ENCODE measurements at regions not wholly inside any gene's neighbourhood (a gene's known extent, or its start where the extent isn't known, plus 50 kb on each side); places are given as distances from the start of the nearest gene placed in this dataset.

DNA sequence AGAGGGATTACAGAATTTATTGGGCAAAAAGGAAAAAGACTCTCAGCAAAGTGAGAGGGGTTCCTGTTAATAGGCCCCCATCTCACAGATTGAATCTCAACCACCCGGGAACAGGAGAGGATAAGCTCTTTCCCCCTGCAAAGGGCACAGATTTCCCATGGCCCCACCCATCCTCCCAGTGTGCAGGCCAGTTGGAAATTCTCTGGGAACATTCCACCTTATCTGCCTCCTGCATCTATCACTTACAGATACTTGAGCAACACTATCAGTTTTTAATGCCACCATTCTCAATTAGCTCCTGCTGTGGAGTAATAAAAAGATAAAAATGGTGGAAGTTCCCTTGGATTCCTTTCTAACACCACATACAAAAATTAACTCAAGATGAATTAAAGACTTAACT lies 350.0 kb upstream of the BCHE start:
- Histone ChIP-seq H4K20me1 (ENCODE audit: insufficient read depth, low read length) (no peaks in the 10 kb centered on the region), H3K18ac (ENCODE audit: low read depth, low read length) (no peak overlapping the region), H3K23ac (ENCODE audit: low read depth, low read length) (no peak overlapping the region), H4K8ac (ENCODE audit: low read depth in 2 of 2, low read length in 2 of 2) (no peak overlapping the region), H3K9me1 (ENCODE audit: insufficient read depth, low read length) (no peaks in the 10 kb centered on the region), H3K27me3 (ENCODE audit: control insufficient read depth, insufficient read depth, low read length) (no peaks in the 10 kb centered on the region), H3K4me1 (ENCODE audit: control insufficient read depth, insufficient read depth, low read length) (no peaks in the 10 kb centered on the region), H3K9ac (ENCODE audit: low read depth, low read length) (no peak overlapping the region), H2BK120ac (ENCODE audit: low read depth, low read length) (no peak overlapping the region), H3K4me3 (ENCODE audit: insufficient read depth, low read depth, low read length) (no peak overlapping the region), H2AFZ (replicated peaks; ENCODE audit: low read length, poor library complexity) (no peak overlapping the region), H3K4me2 (ENCODE audit: low read depth, low read length) (no peak overlapping the region), H3K14ac (replicated peaks; ENCODE audit: low read depth, low read length) (no peak overlapping the region), H4K5ac (ENCODE audit: low read depth, low read length) (no peak overlapping the region), H3K79me1 (ENCODE audit: low read depth in 1 of 2, low read length in 2 of 2) (no peaks in the 10 kb centered on the region), H3K56ac (ENCODE audit: extremely low read depth, insufficient read depth, low read length) (no peak overlapping the region), H4K91ac (ENCODE audit: insufficient read depth, low read depth, low read length) (no peak overlapping the region), H2BK5ac (ENCODE audit: low read depth, low read length, poor library complexity, severe bottlenecking) (no peak overlapping the region), H3K4ac (ENCODE audit: low read depth, low read length) (no peak overlapping the region), H2AK5ac (ENCODE audit: low read depth, low read length) (no peak overlapping the region), H2BK15ac (ENCODE audit: low read depth, low read length) (no peak overlapping the region), H3K27ac (ENCODE audit: insufficient read depth, low read length) (no peak overlapping the region), H2BK20ac (ENCODE audit: low read depth, low read length) (no peak overlapping the region), H2AK9ac (replicated peaks; ENCODE audit: low read depth, low read length, poor library complexity) (no peak overlapping the region), H3K36me3 (ENCODE audit: control insufficient read depth, insufficient read depth, low read length) (no peaks in the 10 kb centered on the region), H3K9me3 (ENCODE audit: control insufficient read depth, insufficient read depth, low read length) (no peaks in the 10 kb centered on the region)
- WGBS, 2 experiments (ENCODE audit: extremely low coverage in 2 of 2, insufficient read length in 1 of 2), result no CpG with 5 or more reads among the region's 1 CpG
- DNase-seq (no peak), ATAC-seq (ENCODE audit: low read depth) (no peak)
- dilution Hi-C loops (cut with HindIII; ENCODE audit: low sequenced_read_pairs, unreplicated experiment) (no loop called here), intact Hi-C loops (cut with micrococcal nuclease) (no loop called here), in situ Hi-C loops (cut with MboI; ENCODE audit: low sequenced_read_pairs) (no loop called here)
- CTCF ChIA-PET, result no interaction called here
- BruUV-seq (replicated peaks), result no TSS peak
- POLR2A ChIA-PET (ENCODE audit: unreplicated experiment), result no interaction called here
- TF ChIP-seq, protein P1, sequence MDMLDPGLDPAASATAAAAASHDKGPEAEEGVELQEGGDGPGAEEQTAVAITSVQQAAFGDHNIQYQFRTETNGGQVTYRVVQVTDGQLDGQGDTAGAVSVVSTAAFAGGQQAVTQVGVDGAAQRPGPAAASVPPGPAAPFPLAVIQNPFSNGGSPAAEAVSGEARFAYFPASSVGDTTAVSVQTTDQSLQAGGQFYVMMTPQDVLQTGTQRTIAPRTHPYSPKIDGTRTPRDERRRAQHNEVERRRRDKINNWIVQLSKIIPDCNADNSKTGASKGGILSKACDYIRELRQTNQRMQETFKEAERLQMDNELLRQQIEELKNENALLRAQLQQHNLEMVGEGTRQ (IDR thresholded peaks at IDR 0.05; ENCODE audit: low read depth, low read length), result no peak
- TF ChIP-seq FOS (IDR thresholded peaks at IDR 0.05; ENCODE audit: low read depth, low read length) (no peak), MAZ (IDR thresholded peaks at IDR 0.05; ENCODE audit: borderline replicate concordance, low read depth, low read length) (no peak), CEBPB (IDR thresholded peaks at IDR 0.05; ENCODE audit: low read depth, low read length) (no peak), RAD21 (IDR thresholded peaks at IDR 0.05; ENCODE audit: low read length) (no peak), CHD1 (IDR thresholded peaks at IDR 0.05; ENCODE audit: low read depth, low read length) (no peak), RCOR1 (IDR thresholded peaks at IDR 0.05; ENCODE audit: insufficient replicate concordance, low read length) (no peak), BHLHE40 (IDR thresholded peaks at IDR 0.05; ENCODE audit: low read depth, low read length) (no peak)
- TF ChIP-seq, protein P2, sequence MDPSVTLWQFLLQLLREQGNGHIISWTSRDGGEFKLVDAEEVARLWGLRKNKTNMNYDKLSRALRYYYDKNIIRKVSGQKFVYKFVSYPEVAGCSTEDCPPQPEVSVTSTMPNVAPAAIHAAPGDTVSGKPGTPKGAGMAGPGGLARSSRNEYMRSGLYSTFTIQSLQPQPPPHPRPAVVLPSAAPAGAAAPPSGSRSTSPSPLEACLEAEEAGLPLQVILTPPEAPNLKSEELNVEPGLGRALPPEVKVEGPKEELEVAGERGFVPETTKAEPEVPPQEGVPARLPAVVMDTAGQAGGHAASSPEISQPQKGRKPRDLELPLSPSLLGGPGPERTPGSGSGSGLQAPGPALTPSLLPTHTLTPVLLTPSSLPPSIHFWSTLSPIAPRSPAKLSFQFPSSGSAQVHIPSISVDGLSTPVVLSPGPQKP (IDR thresholded peaks at IDR 0.05; ENCODE audit: borderline replicate concordance, low read depth, low read length), result no peak

Data from IMR-90 (cell line).